Activated naive CD8-positive, alpha-beta T cell treated with anti-CD3 and anti-CD28 coated beads, Interleukin-2, amount 50 U/mL, for 24 hours (primary cell): ENCODE measurements at regions not wholly inside any gene's neighbourhood (a gene's known extent, or its start where the extent isn't known, plus 50 kb on each side); places are given as distances from the start of the nearest gene placed in this dataset.
A peak's percentile ranks its signal among the peaks of the same experiment; 100 is the strongest.

Experiments used
- ATAC-seq: fragments of 150-1000 bp; cut with Tn5 transposase; one replicate; pipeline ENCODE4 v1.10.0; 2021
- DNase-seq: peaks from one replicate; pipeline ENCODE4 v3.0.0; 2021
- H3K27ac Mint-ChIP-seq: one replicate; pipeline ENCODE4 v1.8.0; 2021; ENCODE audit warnings: mild to moderate bottlenecking, mixed read lengths
- H3K27me3 Mint-ChIP-seq: one replicate; pipeline ENCODE4 v1.8.0; 2021; ENCODE audit warnings: mixed read lengths
- H3K36me3 Mint-ChIP-seq: one replicate; pipeline ENCODE4 v1.8.0; 2021; ENCODE audit warnings: low read depth, mixed read lengths
- H3K4me1 Mint-ChIP-seq: one replicate; pipeline ENCODE4 v1.8.0; 2021; ENCODE audit warnings: mixed read lengths
- H3K4me3 Mint-ChIP-seq: one replicate; pipeline ENCODE4 v1.8.0; 2021; ENCODE audit warnings: mild to moderate bottlenecking, moderate library complexity, mixed read lengths
- H3K9me3 Mint-ChIP-seq: one replicate; pipeline ENCODE4 v1.8.0; 2021; ENCODE audit warnings: mixed read lengths

GRCh38 chr2:241947876-241948275 lies 78.3 kb downstream of the RTP5 start:
- H3K27ac Mint-ChIP-seq = no peak overlapping the region
- no peaks in the 10 kb centered on the region for H3K9me3 Mint-ChIP-seq
- no peak overlapping the region for H3K4me3 Mint-ChIP-seq
- H3K36me3 Mint-ChIP-seq = no peaks in the 10 kb centered on the region
- H3K27me3 Mint-ChIP-seq = no peaks in the 10 kb centered on the region
- H3K4me1 Mint-ChIP-seq = no peaks in the 10 kb centered on the region
- DNase-seq (no peak), ATAC-seq (no peak)

- no peaks in the 10 kb centered on the region for H3K36me3 Mint-ChIP-seq
- H3K27me3 Mint-ChIP-seq = no peaks in the 10 kb centered on the region
- H3K9me3 Mint-ChIP-seq = no peaks in the 10 kb centered on the region
- no peaks in the 10 kb centered on the region for H3K4me1 Mint-ChIP-seq
- H3K4me3 Mint-ChIP-seq = no peak overlapping the region
- ATAC-seq (no peak), DNase-seq (no peak)
- H3K27ac Mint-ChIP-seq = no peak overlapping the region
These were observed 78.9 kb downstream of the RTP5 start for GRCh38 chr2:241948299-241948897.

GRCh38 chr2:241948901-241949735 lies 79.6 kb downstream of the RTP5 start:
- H3K9me3 Mint-ChIP-seq = no peaks in the 10 kb centered on the region
- no peaks in the 10 kb centered on the region for H3K27me3 Mint-ChIP-seq
- H3K36me3 Mint-ChIP-seq = no peaks in the 10 kb centered on the region
- ATAC-seq (no peak), DNase-seq (no peak)
- H3K4me3 Mint-ChIP-seq = no peak overlapping the region
- no peaks in the 10 kb centered on the region for H3K4me1 Mint-ChIP-seq
- no peak overlapping the region for H3K27ac Mint-ChIP-seq

- H3K36me3 Mint-ChIP-seq = no peaks in the 10 kb centered on the region
- no peaks in the 10 kb centered on the region for H3K9me3 Mint-ChIP-seq
- peak overlapping the region; percentile 21 for H3K27ac Mint-ChIP-seq
- ATAC-seq (no peak), DNase-seq (no peak)
- H3K27me3 Mint-ChIP-seq = no peaks in the 10 kb centered on the region
- H3K4me1 Mint-ChIP-seq = no peaks in the 10 kb centered on the region
- no peak overlapping the region for H3K4me3 Mint-ChIP-seq
These were observed 80.3 kb downstream of the RTP5 start for GRCh38 chr2:241949736-241950412.

DNA sequence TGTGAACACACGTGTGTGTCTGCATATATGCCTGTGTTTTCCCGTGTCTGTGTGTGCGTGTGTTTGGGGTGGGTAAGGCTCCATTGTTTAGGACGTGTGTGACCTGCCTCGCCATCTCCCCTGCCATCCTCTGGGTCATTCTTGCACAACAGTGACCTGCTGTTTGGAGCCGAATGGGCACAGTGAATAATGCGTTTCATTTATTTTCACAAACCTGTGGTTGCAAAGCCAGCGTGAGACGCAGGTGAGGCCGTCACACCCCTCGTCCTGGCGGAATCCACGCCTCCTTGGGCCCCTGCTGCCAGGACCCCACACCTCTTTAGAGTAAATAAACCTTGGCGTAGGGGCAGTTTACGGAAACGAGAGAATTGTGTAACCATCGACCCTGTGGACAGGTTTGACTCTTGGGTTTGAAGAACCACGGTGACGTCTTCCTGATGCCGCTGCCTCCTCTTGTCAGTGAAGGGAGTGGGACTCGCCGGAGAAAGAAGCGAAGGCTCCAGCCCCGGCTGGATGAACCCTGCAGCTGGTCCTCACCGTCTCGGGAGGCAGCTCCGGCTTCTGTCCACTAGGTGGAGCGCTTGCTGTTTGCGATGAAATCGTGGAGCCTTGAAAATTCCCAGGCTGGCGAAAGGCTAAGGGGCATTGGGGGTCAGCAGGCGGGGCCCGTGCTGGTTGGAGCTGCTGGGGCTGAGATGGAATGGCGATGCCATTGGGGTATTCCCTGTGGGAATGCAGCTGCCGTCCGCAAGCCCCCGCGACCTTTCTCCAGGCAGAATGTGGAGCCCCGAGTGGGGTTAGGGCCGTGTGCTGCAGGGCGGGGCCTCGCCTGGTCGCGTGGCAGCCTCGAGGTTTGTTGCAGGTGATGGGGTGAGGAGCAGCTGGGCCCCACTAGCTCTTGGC lies 81.1 kb downstream of the RTP5 start:
- Mint-ChIP-seq H3K4me3 (no peak overlapping the region), H3K36me3 (peaks cover 1% of the 10 kb centered on the region), H3K9me3 (no peaks in the 10 kb centered on the region), H3K27ac (no peak overlapping the region), H3K27me3 (no peaks in the 10 kb centered on the region), H3K4me1 (no peaks in the 10 kb centered on the region)
- ATAC-seq (peak; percentile 71), DNase-seq (peak; percentile 74)

DNA sequence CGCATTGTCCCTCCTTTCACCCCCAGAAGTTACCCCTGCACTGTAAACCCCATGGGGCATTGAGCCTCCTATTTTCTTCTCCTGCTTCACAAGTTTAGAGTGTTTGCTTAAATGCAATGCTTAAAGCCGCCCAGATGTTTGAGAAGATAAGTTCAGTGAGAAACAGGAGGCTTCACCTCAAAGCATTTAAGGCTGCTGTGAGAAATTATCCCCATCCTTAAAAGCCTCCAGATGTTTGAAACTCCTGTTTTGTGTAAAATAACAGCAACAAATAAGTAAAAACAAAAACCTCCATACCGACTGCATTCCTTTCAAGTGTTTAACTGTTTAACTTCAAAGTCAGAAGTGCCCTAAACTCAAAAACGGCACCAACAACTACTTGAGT lies 81.8 kb downstream of the RTP5 start:
- Mint-ChIP-seq H3K27ac (no peak overlapping the region), H3K4me1 (no peaks in the 10 kb centered on the region), H3K4me3 (no peak overlapping the region), H3K9me3 (no peaks in the 10 kb centered on the region), H3K36me3 (peaks cover 2% of the 10 kb centered on the region), H3K27me3 (no peaks in the 10 kb centered on the region)
- DNase-seq = no peak
- no peak for ATAC-seq

GRCh38 chr2:241951920-241952319 lies 82.4 kb downstream of the RTP5 start:
- Mint-ChIP-seq H3K4me3 (no peak overlapping the region), H3K27me3 (no peaks in the 10 kb centered on the region), H3K9me3 (no peaks in the 10 kb centered on the region), H3K36me3 (peaks cover 2% of the 10 kb centered on the region), H3K4me1 (no peaks in the 10 kb centered on the region), H3K27ac (no peak overlapping the region)
- ATAC-seq (no peak), DNase-seq (no peak)

GRCh38 chr2:241952816-241953215 lies 83.3 kb downstream of the RTP5 start:
- Mint-ChIP-seq H3K27ac (no peak overlapping the region), H3K4me3 (no peak overlapping the region), H3K27me3 (no peaks in the 10 kb centered on the region), H3K9me3 (no peaks in the 10 kb centered on the region), H3K36me3 (peaks cover 2% of the 10 kb centered on the region), H3K4me1 (no peaks in the 10 kb centered on the region)
- ATAC-seq (no peak), DNase-seq (no peak)

DNA sequence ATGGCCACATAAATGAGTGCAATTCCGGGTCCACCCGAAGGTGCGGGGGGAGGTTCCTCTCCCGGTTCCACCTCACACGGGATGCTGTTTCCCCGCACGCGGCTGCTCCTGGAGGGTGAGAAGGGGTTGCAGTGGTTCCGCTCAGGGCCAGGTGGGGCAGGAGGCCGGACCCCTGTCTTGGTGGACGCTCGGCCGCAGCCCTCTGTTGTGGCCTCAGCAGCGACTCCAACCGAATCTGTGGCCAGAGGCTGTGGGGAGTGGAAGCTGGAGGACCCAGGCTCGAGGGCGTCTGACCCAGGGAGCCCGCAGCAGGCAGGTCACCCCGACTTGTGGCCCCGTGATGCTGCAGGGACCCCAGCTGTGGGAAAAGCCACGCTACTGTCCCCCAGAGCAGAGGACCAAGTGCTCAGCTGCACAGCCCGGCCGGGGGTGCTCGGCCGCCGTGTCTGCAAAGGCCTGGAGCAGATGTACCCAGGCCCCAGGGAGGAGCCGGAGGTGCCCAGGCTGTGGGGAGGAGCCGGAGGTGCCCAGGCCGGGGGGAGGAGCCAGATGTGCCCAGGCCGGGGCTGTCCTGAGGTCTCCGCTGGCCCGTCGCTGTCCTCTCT lies 83.9 kb downstream of the RTP5 start:
- Mint-ChIP-seq H3K27me3 (no peaks in the 10 kb centered on the region), H3K27ac (no peak overlapping the region), H3K36me3 (peaks cover 2% of the 10 kb centered on the region), H3K4me1 (no peaks in the 10 kb centered on the region), H3K4me3 (no peak overlapping the region), H3K9me3 (no peaks in the 10 kb centered on the region)
- DNase-seq (no peak), ATAC-seq (no peak)

- no peaks in the 10 kb centered on the region for H3K27me3 Mint-ChIP-seq
- peak overlapping the region; percentile 19 for H3K27ac Mint-ChIP-seq
- no peaks in the 10 kb centered on the region for H3K4me1 Mint-ChIP-seq
- no peak for ATAC-seq
- H3K9me3 Mint-ChIP-seq = no peaks in the 10 kb centered on the region
- H3K36me3 Mint-ChIP-seq = peaks cover 2% of the 10 kb centered on the region
- H3K4me3 Mint-ChIP-seq = no peak overlapping the region
- no peak for DNase-seq
These were observed 87.1 kb downstream of the RTP5 start for GRCh38 chr2:241956521-241957110.

DNA sequence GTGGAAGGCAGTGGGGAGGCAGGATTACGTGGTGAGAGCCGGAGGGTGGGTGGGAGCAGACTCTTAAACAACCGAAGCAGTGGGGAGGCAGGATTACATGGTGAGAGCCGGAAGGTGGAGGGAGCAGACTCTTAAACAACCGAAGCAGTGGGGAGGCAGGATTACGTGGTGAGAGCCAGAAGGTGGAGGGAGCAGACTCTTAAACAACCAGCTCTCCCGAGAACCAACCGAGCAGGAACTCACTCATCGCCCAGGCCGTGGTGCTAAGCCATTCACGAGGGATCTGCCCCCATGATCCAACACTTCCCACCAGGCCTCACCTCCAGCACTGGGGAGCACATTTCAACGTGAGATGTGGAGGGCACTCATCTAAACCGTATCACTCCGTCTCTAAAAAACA lies 87.7 kb downstream of the RTP5 start:
- no peak for DNase-seq
- ATAC-seq = no peak
- no peak overlapping the region for H3K27ac Mint-ChIP-seq
- H3K4me1 Mint-ChIP-seq = peaks cover 3% of the 10 kb centered on the region
- peaks cover 2% of the 10 kb centered on the region for H3K36me3 Mint-ChIP-seq
- no peaks in the 10 kb centered on the region for H3K27me3 Mint-ChIP-seq
- no peaks in the 10 kb centered on the region for H3K9me3 Mint-ChIP-seq
- no peak overlapping the region for H3K4me3 Mint-ChIP-seq

- Mint-ChIP-seq H3K9me3 (no peaks in the 10 kb centered on the region), H3K4me1 (peaks cover 15% of the 10 kb centered on the region), H3K27me3 (no peaks in the 10 kb centered on the region), H3K27ac (no peak overlapping the region), H3K4me3 (no peak overlapping the region), H3K36me3 (peaks cover 2% of the 10 kb centered on the region)
- DNase-seq = no peak
- ATAC-seq = no peak
These were observed 89.5 kb downstream of the RTP5 start for GRCh38 chr2:241958818-241959545.

GRCh38 chr2:241959751-241960269 lies 90.3 kb downstream of the RTP5 start:
- Mint-ChIP-seq H3K27me3 (no peaks in the 10 kb centered on the region), H3K4me1 (peaks cover 15% of the 10 kb centered on the region), H3K4me3 (no peak overlapping the region), H3K27ac (no peak overlapping the region), H3K9me3 (no peaks in the 10 kb centered on the region), H3K36me3 (peaks cover 2% of the 10 kb centered on the region)
- ATAC-seq = no peak
- no peak for DNase-seq
